ENCODE measurements at regions not wholly inside any gene's neighbourhood (a gene's known extent, or its start where the extent isn't known, plus 50 kb on each side); places are given as distances from the start of the nearest gene placed in this dataset.

GRCh38 chr4:58551676-58552075 lies 1441.5 kb upstream of the IGFBP7 start:
- DNase-seq: no peak

GRCh38 chr4:58543465-58543864 lies 1433.3 kb upstream of the IGFBP7 start:
- DNase-seq: no peak

- no peak for DNase-seq
Measured at GRCh38 chr4:58541926-58542325, 1431.7 kb upstream of the IGFBP7 start.

- DNase-seq: no peak
Measured at GRCh38 chr4:58522765-58523382, 1412.7 kb upstream of the IGFBP7 start.

- no peak for DNase-seq
Measured at GRCh38 chr4:58515226-58515625, 1405.0 kb upstream of the IGFBP7 start.

- no peak for DNase-seq
Measured at GRCh38 chr4:58514299-58514698, 1404.1 kb upstream of the IGFBP7 start.

- DNase-seq: no peak
Measured at GRCh38 chr4:58510652-58511051, 1400.5 kb upstream of the IGFBP7 start.

GRCh38 chr4:58507079-58507478 lies 1396.9 kb upstream of the IGFBP7 start:
- no peak for DNase-seq

GRCh38 chr4:58502839-58503238 lies 1392.7 kb upstream of the IGFBP7 start:
- DNase-seq: no peak

GRCh38 chr4:58499182-58499581 lies 1389.0 kb upstream of the IGFBP7 start:
- no peak for DNase-seq

GRCh38 chr4:58491620-58492019 lies 1381.4 kb upstream of the IGFBP7 start:
- no peak for DNase-seq

- no peak for DNase-seq
Measured at GRCh38 chr4:58477950-58478349, 1367.8 kb upstream of the IGFBP7 start.

- DNase-seq: no peak
Measured at GRCh38 chr4:58477513-58477912, 1367.3 kb upstream of the IGFBP7 start.

GRCh38 chr4:58475097-58475496 lies 1364.9 kb upstream of the IGFBP7 start:
- DNase-seq: no peak

- no peak for DNase-seq
Measured at GRCh38 chr4:58465031-58465430, 1354.8 kb upstream of the IGFBP7 start.

GRCh38 chr4:58456727-58457384 lies 1346.7 kb upstream of the IGFBP7 start:
- DNase-seq: no peak

- no peak for DNase-seq
Measured at GRCh38 chr4:58453956-58454355, 1343.8 kb upstream of the IGFBP7 start.

GRCh38 chr4:58451707-58452106 lies 1341.5 kb upstream of the IGFBP7 start:
- no peak for DNase-seq

- no peak for DNase-seq
Measured at GRCh38 chr4:58435871-58436270, 1325.7 kb upstream of the IGFBP7 start.

- DNase-seq: no peak
Measured at GRCh38 chr4:58413849-58414248, 1303.7 kb upstream of the IGFBP7 start.

GRCh38 chr4:58411904-58412303 lies 1301.7 kb upstream of the IGFBP7 start:
- no peak for DNase-seq

- DNase-seq: no peak
Measured at GRCh38 chr4:58406762-58407161, 1296.6 kb upstream of the IGFBP7 start.

- DNase-seq: no peak
Measured at GRCh38 chr4:58368221-58368620, 1258.0 kb upstream of the IGFBP7 start.

GRCh38 chr4:58360354-58361133 lies 1250.4 kb upstream of the IGFBP7 start:
- no peak for DNase-seq

Measured in right forelimb (tissue), 1 donor.